Prostate gland (tissue), 2 donors: ENCODE measurements at regions not wholly inside any gene's neighbourhood (a gene's known extent, or its start where the extent isn't known, plus 50 kb on each side); places are given as distances from the start of the nearest gene placed in this dataset.

ENCODE experiments used
- DNase-seq: peaks from one replicate; pipeline ENCODE4 v3.0.0-alpha.2; 2019; ENCODE audit warnings: low spot score
- H3K27ac ChIP-seq, 2 donors: fragments of 200-600 bp; sonication (generic); 2 replicates each; pipeline ENCODE4 v1.5.1; 2017 to 2019
- H3K27me3 ChIP-seq: fragments of 200-600 bp; sonication (generic); replicated peaks from 2 replicates; pipeline ENCODE4 v1.5.1; 2019; ENCODE audit not compliant: insufficient read depth
- H3K36me3 ChIP-seq, 2 donors: fragments of 200-600 bp; sonication (generic); 1 replicate in 1 of 2; 2 replicates in 1 of 2; pipeline versions ENCODE4 v1.5.1 to v1.8.1; 2017 to 2019
- H3K4me1 ChIP-seq: fragments of 200-600 bp; sonication (generic); replicated peaks from 2 replicates; pipeline ENCODE4 v1.5.1; 2019
- H3K4me3 ChIP-seq, 2 donors: fragments of 200-600 bp; sonication (generic); 2 replicates each; pipeline ENCODE4 v1.5.1; 2017 to 2019
- H3K9me3 ChIP-seq: fragments of 200-600 bp; sonication (generic); 2 replicates; pipeline ENCODE4 v1.5.1; 2017
- POLR2A ChIP-seq: fragments of 450-650 bp; IDR thresholded peaks from one replicate; pipeline ENCODE4 v1.6.1; 2016; ENCODE audit warnings: antibody characterized with exemption, mild to moderate bottlenecking
- POLR2AphosphoS5 ChIP-seq: sonication (generic); formaldehyde crosslinking; IDR thresholded peaks from one replicate; pipeline ENCODE4 v1.6.1; 2017; ENCODE audit warnings: antibody characterized with exemption
- WGBS: methylation state at CpG from one replicate; pipeline ENCODE4 v1.1.5; 2018; 5-methylcytosine and 5-hydroxymethylcytosine counted together
- intact Hi-C: fragments of 100-400 bp; cut with DNase I; formaldehyde crosslinking; loops from one replicate; pipeline ENCODE4 v1.14.2; 2022
- TF ChIP-seq, protein P1 (sequence below), 4 experiments: fragments of 200-600 bp in 2 of 4; fragments of 450-650 bp in 2 of 4; sonication (generic) in 2 of 4; IDR thresholded peaks; 1 replicate in 3 of 4; 2 replicates in 1 of 4; pipeline ENCODE4 v1.5.1; 2016 to 2019; ENCODE audit warnings: antibody characterized with exemption in 4 of 4, mild to moderate bottlenecking in 2 of 4, moderate library complexity in 2 of 4

- 92% methylated on average over 1 of the region's 1 CpG for WGBS
- no peaks in the 10 kb centered on the region for H3K27me3 ChIP-seq
- no peaks in the 10 kb centered on the region for H3K36me3 ChIP-seq
- no peak overlapping the region for H3K4me3 ChIP-seq
- peaks cover 3% of the 10 kb centered on the region for H3K4me1 ChIP-seq
- no peak overlapping the region for H3K27ac ChIP-seq
- intact Hi-C loops: no loop called here
- DNase-seq: no peak
- no peaks in the 10 kb centered on the region for H3K9me3 ChIP-seq
- TF ChIP-seq, protein P1, sequence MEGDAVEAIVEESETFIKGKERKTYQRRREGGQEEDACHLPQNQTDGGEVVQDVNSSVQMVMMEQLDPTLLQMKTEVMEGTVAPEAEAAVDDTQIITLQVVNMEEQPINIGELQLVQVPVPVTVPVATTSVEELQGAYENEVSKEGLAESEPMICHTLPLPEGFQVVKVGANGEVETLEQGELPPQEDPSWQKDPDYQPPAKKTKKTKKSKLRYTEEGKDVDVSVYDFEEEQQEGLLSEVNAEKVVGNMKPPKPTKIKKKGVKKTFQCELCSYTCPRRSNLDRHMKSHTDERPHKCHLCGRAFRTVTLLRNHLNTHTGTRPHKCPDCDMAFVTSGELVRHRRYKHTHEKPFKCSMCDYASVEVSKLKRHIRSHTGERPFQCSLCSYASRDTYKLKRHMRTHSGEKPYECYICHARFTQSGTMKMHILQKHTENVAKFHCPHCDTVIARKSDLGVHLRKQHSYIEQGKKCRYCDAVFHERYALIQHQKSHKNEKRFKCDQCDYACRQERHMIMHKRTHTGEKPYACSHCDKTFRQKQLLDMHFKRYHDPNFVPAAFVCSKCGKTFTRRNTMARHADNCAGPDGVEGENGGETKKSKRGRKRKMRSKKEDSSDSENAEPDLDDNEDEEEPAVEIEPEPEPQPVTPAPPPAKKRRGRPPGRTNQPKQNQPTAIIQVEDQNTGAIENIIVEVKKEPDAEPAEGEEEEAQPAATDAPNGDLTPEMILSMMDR (IDR thresholded peaks at IDR 0.05): no peak
- no peak for TF ChIP-seq POLR2AphosphoS5
Observed at GRCh38 chr6:23713211-23713610, 412.8 kb upstream of the NRSN1 start.

GRCh38 chr6:23728707-23729106 lies 397.3 kb upstream of the NRSN1 start:
- intact Hi-C loops: no loop called here

DNA sequence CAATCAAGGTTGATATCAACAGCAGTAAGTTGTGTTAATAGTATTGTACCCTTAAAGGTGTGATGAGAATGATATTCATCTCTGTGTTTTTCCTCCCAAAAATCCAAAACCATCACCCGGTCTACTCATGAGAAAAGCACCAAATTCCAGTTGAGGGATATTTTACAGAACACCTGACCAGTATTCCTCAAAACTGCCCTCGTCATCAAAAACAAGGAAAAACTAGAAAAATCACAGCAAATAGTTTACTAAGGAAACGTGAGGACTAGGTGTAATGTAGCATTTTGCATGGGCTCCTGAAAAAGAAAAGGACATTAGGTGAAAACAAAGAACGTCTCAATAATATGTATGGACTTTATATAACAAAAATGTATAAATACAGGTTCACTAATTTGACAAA lies 394.4 kb upstream of the NRSN1 start:
- DNase-seq: no peak
- intact Hi-C loops: no loop called here
- WGBS: 90% methylated on average over 4 of the region's 4 CpGs
- no peaks in the 10 kb centered on the region for H3K4me1 ChIP-seq
- no peaks in the 10 kb centered on the region for H3K36me3 ChIP-seq
- H3K9me3 ChIP-seq: no peaks in the 10 kb centered on the region
- no peaks in the 10 kb centered on the region for H3K27me3 ChIP-seq
- no peak overlapping the region for H3K4me3 ChIP-seq
- no peak overlapping the region for H3K27ac ChIP-seq
- TF ChIP-seq POLR2AphosphoS5 (no peak), POLR2A (no peak)
- TF ChIP-seq, protein P1 (IDR thresholded peaks at IDR 0.05): no peak

More at GRCh38 chr6:23728707-23729106, 397.3 kb upstream of the NRSN1 start:
- Histone ChIP-seq H3K36me3 (no peaks in the 10 kb centered on the region), H3K27ac (no peak overlapping the region), H3K27me3 (no peaks in the 10 kb centered on the region), H3K4me3 (no peak overlapping the region), H3K9me3 (no peaks in the 10 kb centered on the region), H3K4me1 (no peaks in the 10 kb centered on the region)
- peak; percentile 34 for DNase-seq
- 7% methylated on average over 2 of the region's 2 CpGs for WGBS
- no peak for TF ChIP-seq POLR2A
- TF ChIP-seq POLR2AphosphoS5: peak; percentile 47

- Histone ChIP-seq H3K9me3 (no peaks in the 10 kb centered on the region), H3K36me3 (no peaks in the 10 kb centered on the region), H3K27ac (no peak overlapping the region), H3K4me3 (no peak overlapping the region), H3K27me3 (no peaks in the 10 kb centered on the region), H3K4me1 (no peaks in the 10 kb centered on the region)
- intact Hi-C loops: no loop called here
- WGBS: 60% methylated on average over 3 of the region's 3 CpGs
- TF ChIP-seq, protein P1 (IDR thresholded peaks at IDR 0.05): no peak
- TF ChIP-seq POLR2A: no peak
- TF ChIP-seq POLR2AphosphoS5: no peak
- DNase-seq: no peak
Observed at GRCh38 chr6:23732521-23732920, 393.5 kb upstream of the NRSN1 start.

DNA sequence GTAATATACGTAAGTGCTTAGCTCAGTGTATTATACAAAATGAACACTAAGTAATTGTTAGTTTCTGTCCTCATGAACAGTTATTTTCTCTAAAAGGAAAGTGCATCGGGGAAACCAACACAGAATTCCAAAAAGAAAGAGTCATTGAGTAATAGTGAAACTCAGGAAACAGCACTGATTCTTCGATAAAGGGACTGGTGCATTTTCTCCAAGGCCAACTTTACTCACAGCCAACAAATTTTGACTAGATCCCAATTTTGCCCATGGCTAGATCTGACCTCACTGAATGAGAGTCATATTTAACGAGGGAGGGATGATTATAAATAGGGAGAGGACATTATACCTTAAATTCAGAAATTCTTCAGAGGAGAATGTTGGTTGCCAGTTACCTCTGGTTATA lies 390.9 kb upstream of the NRSN1 start:
- no peak for TF ChIP-seq POLR2AphosphoS5
- no peaks in the 10 kb centered on the region for H3K27me3 ChIP-seq
- H3K4me3 ChIP-seq: no peak overlapping the region
- no peak for DNase-seq
- H3K27ac ChIP-seq: no peak overlapping the region
- intact Hi-C loops: no loop called here
- H3K4me1 ChIP-seq: no peaks in the 10 kb centered on the region
- no peaks in the 10 kb centered on the region for H3K9me3 ChIP-seq
- 25% methylated on average over 4 of the region's 4 CpGs for WGBS
- H3K36me3 ChIP-seq: no peaks in the 10 kb centered on the region

DNA sequence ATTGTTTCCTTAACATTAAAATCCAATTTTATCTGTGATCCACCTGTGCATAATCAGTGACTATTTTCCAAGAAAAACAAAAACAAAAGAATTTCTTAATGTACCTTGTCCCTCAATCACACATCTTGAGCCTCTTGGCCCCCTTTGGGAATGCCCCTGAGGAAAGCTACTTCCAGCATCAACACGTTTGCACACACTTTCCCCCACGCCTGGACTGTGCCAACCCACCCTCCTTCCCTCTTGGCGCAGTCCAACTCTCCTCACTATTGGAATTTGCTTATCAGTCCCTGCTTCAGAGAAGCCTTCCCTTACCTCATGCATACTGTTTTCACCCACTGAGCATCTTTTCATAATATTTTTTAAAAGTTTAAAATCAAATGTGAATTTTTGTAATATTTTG lies 389.4 kb upstream of the NRSN1 start:
- no peaks in the 10 kb centered on the region for H3K27me3 ChIP-seq
- no peaks in the 10 kb centered on the region for H3K9me3 ChIP-seq
- no peak overlapping the region for H3K4me3 ChIP-seq
- 44% methylated on average over 3 of the region's 3 CpGs for WGBS
- TF ChIP-seq, protein P1 (IDR thresholded peaks at IDR 0.05): no peak
- TF ChIP-seq POLR2A: no peak
- no peak for TF ChIP-seq POLR2AphosphoS5
- no peaks in the 10 kb centered on the region for H3K4me1 ChIP-seq
- DNase-seq: no peak
- no peak overlapping the region for H3K27ac ChIP-seq
- no peaks in the 10 kb centered on the region for H3K36me3 ChIP-seq
- intact Hi-C loops: no loop called here
